Hematopoietic multipotent progenitor cell (in vitro differentiated cells): ENCODE measurements at regions not wholly inside any gene's neighbourhood (a gene's known extent, or its start where the extent isn't known, plus 50 kb on each side); places are given as distances from the start of the nearest gene placed in this dataset.

ENCODE experiments used
- DNase-seq, 3 donors: peaks; one replicate each; pipeline ENCODE4 v3.0.0-alpha.2; 2011 to 2015; ENCODE audit warnings: low read depth in 2 of 3, low spot score in 2 of 3

DNA sequence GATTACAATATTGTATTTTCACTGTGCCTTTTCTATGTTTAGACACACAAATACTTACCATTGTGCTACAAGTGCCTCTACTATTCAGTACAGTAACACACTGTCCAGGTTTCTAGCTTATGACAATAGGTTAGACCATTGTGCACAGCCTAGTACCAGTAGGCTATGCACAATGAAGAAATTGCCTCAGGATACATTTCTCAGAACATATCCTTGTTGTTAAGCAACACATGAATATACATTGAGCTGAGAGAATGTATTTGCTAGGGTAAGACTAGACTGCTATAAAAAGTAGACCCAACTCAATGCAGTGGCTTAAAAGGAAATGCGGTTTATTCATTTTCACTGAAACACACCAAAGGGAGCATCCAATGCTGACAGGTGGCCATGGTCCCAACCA lies 285.1 kb downstream of the HS3ST3A1 start:
- DNase-seq: no peak

DNA sequence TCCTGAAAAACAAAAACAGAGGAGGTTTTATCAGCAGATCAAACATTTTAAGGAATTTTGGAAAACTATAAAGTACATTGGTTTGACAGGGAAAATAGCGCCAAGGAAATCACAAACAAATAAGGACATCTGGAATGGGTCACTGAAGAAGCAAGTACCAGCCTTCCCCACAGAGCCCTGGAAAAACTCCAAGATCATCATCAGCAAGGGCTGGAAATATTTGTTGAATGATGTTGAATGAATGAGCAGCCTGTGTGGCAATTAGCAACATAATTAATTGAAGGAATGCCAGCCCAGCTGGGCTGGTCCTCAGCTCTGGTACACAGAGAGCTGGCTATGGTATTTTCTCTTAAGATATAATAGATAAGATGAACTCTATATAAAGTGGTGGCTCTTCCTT lies 290.4 kb downstream of the HS3ST3A1 start:
- no peak for DNase-seq

DNA sequence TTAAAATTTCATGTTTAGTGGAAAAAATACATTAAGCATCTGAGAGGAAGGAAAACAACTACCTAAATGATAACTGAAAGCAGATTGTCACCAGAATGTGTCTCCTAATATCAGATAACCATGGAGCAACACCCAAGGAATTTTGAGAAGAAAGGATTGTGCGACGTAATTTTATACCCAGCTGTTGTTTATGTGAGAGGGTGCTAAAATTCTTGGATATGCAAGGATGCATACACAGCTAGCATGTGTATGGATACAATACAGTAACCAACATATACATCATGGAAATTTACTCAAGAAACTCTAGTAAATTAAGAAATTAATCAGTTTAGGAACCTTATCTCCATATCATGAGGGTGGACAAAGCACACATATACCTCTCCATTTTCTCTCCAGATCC lies 290.9 kb downstream of the HS3ST3A1 start:
- no peak for DNase-seq

DNA sequence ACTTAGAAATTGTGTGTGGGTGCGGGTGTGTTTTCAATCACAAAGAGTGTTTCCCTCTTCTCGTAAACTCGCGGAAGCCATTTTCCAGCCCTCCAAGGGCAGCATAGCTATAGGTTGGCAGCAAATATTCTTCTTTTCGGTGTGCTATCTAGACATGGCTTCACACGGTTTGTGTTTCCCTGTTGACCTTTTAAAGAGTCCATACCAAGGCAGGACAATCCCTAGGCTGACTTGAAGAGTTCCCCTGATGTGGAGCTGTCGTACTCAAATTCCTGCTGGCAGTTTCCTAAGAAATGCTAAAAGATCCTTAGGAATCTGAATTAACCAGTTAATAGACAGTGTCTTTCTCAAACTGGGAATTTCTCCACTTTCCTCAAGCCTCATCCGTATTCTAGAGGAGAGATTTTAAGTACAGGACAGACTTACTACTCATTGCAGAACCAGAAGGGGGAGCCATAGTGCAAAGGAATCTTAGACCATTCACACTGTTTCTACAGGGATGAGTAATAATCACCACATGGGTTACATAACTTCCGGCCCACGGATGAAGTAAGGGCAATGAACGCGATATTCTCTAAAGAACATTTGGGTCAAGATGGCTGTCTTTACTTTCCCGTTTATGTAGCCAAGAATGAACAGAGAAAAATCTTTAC lies 288.6 kb upstream of the ELAC2 start:
- DNase-seq: peak in 2 of 3 donors; percentile 60 to 68

DNA sequence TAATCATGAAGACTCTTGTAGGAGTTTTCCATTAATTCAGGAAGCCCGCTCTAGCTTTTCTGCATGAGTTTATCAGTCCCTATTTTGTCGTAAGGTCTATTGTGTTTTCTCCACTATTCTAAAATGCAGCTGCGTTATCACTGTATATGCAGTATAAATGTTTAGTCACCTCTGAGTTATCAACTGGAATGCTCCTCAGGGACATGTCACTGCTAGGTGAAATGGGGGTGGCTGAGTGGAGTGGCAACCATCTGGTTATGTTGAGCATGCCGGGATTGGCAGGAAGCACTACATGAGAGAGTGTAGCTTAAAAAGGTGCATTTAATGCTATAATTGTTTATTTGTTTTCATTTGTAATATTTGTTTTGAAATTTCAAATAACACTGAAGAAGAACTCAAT lies 285.2 kb upstream of the ELAC2 start:
- DNase-seq: no peak

DNA sequence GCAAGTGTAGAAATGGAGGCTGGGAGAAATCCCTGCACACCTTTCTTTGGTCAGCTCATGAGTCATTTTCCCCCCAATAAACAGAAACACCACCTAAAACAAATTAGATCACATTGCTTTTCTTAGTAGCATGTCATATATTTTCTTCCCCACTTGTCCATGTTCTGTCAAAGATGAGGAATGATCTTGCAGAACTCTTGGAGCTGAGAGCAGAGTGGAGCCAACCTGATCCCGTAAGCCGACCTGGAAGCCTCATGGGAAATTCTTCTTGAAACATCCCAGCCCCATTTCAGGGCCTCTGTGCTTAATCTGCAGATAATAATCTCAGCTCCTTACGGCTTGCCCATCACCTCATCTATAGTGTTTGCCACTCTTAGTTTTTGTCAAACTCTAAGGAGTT lies 284.6 kb upstream of the ELAC2 start:
- DNase-seq: no peak

DNA sequence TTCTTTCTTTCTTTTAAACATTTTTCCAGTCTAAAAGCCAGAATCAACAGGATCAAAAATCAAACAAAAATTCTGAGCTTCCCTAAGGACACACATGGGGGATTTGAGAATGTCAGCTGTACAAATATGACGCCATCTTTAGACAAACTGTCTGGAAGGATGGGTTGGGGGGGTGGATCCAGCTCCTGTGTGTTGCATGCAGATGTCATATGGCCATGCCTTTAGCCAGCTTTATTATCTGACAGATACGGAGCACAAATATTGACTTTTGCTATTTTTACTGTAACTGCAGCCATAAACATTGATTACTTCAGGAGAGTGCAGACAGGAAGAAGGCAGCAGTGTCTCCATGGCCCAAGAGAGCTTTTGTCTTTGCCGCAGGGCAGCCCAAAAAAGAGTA lies 279.4 kb upstream of the ELAC2 start:
- DNase-seq: no peak

DNA sequence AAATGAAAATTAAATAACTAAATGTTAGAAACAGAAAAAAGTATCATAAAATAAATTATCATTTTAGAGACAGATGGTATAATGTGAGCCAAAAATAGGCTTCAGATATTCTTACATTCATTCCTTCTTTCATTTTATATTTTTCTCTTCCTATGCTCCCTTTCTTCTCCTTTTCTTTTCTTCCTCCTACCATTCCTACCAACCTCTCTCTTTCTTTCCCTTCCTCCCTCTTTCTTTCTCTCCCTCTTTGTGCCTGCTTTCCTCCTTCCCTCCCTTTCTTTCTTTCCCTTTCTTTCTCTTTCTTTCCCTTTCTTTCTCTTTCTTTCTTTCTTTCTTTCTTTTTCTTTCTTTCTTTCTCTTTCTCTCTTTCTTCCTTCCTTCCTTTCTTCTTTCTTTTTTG lies 275.6 kb upstream of the ELAC2 start:
- no peak for DNase-seq

DNA sequence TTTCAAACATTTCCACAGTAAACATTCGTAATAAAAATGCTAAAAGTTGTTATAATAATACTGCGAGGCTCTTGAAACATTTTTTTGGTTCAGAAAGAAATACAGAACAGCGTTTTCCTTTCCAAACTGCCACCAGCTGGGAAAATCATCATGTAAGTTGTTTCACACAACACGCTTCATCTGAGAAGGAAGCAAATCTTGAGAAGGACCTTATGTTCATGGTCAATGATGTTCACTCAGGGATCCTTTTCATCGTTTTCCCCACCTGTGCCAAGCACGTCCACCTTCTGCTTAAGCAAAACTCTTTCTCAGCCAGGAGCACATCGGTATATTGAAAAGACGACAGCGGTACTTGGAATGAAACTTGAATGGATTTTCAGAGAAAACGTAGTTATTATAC lies 274.5 kb upstream of the ELAC2 start:
- DNase-seq: no peak

DNA sequence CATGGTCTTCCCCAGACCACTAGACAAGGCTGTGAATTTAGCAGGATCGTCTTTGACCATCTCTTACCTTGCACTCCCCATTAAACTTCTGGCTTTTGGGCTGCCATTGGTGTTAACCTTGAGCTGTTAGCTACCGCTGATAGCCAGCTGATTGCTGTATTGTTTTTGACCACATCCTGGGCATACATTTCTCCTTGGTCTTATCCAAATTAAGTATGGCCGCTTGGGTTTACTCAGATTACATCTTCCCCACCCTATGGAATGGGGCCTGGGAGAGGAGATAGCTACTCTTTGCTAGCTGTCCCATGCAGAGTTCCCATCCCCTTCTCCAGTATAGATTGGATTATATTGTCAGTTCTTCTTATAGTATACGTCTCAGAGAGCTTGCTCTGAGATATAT lies 270.4 kb upstream of the ELAC2 start:
- DNase-seq: no peak

DNA sequence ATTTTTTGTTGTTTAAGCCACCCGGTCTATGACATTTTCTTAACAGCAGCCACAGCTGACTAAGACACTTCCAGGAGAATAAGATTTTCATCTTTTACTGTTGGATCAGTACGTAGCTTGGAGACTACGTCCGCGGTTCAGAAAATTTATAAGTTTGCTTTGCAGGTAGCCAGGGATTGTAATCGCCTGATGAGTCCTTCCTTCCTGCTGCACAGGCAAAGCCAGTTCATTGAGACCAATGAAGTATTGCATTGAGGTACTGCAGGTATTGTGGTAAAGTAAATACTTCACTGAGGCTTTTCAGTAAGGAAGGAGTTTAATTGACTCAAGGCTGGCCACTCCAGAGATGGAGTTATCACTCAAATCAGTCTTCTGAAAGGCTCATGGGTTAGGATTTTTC lies 269.4 kb upstream of the ELAC2 start:
- DNase-seq: no peak

DNA sequence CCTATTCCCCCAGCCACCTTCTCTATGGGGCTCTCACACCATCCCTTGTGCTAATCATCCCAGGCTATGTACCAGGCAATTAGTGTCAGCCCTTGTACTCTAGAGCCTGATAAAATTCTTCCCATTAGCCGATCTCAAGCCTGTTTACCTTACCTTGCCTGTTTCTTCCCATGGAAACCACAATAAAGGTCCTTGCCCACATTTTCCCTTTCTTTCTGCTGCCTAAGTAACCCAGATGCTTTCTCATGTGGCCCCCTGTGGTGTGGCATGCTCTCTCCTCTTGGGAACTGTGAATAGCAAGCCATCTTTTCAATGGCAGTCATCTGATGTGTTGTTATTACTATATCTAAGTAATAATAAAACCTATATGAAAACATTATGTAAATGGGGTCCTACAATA lies 265.8 kb upstream of the ELAC2 start:
- DNase-seq: no peak

DNA sequence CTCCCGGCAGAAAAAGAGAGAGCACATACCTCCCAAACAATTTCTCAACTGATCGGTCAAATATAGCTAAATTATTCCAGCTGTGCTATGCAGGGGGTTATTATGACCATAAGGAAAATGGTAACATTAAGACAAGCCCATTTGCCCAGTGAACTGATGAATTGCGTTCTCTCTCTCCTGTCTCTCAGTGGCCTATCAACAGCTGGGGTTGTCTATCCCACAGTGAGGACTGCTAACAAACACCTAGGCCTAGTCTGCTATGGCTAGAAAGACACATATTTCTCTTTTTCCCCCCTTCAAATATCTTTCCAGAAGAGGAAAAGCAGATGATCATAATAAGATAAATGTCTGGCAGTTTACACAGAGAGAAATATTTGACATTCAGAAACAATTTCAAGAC lies 263.8 kb upstream of the ELAC2 start:
- DNase-seq: no peak

DNA sequence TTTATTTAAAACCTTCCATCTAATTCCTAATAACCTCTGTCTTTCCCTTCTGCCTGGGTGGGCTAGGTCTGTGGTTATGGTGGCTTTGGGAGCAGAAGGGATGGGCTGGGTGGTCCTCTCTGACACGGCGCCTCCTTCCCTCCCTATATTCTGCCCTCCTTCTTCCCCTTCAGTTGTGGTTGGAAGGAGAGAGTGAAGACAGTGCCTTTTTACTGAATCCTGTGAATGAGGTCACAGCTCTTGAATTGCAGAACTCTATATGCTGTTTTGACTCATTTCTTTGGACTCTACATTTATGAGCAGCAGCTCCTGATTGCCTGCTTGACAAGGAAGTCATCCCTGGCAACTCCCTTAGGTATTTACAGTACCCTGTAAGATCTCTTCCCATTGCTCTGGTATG lies 256.0 kb upstream of the ELAC2 start:
- no peak for DNase-seq

DNA sequence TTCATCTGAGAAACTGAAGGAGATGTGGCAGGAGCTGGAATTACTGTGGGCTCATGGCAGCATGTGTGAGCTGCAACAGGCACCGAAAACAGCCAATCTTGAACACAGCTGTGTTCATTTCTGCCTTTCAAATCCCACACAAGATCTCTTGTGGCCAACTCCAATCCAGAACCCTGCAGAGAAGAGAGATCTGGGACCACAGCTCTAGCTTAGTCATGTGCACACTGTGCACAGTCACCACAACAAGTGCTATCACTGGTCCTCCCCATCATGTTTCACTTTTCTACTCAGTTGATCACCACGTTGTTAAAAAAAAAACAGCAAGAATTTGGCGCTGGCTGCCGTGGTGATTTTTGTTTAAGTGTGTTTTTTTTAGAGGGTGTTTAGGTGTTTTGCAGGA lies 254.5 kb upstream of the ELAC2 start:
- no peak for DNase-seq

DNA sequence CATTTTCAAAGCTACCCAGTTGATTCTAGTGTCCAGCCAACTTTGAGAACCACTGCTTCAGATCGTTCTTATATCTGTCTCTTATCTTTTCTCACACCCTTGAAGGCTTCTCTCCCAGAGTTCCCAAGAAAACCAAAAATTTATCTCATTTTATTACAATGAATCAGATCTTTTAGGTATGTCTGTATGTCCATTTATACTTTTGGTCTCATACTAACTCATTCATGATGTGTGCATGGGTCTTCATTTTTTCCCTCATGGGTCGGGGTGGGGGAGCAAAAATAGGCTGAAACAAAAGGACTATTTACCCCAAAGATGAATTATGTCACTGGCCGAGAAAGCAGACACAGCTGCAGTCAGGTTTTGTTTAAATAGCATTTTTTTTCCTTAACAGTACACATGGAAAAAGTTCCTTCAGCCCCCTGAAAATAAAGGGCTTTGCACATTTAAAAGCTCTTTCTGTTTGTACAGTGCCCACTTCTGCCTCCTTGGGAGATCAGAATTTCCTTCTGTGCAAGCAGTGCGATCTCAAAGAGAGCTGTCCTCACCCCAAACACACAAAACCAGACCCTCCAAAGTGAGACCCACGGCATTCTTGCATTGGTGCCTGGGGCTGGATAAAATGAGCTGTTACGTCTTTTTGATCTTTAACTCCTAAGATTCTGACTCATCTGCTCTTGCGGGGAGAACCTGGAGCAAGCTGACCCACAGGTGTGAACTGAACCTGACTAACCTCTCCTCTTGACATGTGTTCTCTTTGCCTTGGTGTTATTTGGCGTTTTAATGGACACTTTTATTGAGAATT lies 251.2 kb upstream of the ELAC2 start:
- DNase-seq: no peak

DNA sequence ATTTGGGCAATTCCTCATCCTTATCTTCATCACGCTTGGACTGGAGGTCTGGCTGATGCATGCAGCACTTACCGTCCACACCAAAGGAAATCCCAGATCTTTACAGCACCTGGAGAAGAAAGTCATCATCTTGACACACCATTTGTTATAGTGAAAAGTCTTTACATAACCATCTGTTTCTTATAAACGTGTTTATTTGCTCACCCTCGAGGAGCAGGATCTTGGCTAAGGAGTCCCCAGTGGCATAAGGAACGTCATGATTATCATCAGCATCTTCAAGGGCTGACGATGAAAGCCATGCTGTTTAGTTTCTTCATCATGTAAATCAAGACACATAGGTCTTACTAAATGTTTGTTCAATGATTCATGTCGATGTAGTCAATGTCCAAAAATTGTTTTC lies 248.8 kb upstream of the ELAC2 start:
- no peak for DNase-seq

DNA sequence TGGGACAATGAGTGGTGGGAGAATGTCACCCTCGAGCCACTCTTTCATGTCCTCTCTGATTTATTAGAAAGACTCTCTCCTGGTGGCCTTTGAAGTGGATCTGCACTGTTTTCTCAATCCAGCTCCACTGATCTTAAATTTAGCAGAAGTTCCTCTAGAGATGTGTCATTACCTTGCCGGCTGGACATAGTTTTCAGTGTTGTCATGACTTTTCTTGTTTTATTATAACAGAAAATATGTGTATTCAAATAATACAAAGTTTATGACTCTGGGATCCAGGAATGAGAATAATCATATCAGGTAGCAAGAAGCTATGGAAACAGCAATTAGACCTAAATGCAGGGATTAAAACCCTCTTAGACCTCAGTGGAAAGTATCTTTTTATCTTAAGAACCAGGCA lies 247.5 kb upstream of the ELAC2 start:
- DNase-seq: no peak

DNA sequence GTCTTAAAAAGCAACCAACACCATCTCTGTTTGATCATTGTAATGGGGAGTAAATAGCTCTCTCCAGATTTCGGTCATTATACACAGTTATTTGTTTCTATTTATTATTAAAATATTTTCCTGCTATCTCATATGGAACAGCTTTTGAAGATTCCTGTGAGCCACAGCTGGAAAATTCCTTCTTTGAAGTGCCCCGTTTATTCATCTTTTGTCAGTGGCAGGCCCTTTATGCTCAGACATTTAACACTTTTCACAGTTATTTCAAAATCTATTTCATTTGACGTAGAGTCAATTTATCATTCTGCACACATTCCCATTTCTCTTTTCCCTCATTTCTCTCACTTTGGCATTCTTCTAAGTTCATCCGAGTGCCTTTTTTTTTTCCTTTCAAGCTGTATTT lies 245.9 kb upstream of the ELAC2 start:
- no peak for DNase-seq

DNA sequence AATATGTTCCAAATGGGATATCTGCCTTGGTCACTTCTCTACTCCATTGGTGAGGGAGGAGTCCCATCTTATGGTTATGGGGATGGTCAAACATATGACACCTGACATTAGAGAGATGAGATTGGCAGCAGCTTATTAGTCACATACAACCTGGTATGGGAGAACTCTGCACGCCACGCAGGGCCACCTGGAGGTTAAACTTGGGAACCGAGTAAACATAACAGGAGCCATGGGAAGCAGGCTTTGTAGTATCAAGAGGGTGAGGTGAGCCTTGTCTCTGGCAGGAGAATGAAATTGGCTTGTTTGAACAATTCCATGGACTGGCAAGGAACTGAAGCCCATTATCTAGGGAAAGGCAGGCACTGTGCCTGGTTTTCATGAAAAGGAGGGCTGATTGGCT lies 238.7 kb upstream of the ELAC2 start:
- DNase-seq: no peak

DNA sequence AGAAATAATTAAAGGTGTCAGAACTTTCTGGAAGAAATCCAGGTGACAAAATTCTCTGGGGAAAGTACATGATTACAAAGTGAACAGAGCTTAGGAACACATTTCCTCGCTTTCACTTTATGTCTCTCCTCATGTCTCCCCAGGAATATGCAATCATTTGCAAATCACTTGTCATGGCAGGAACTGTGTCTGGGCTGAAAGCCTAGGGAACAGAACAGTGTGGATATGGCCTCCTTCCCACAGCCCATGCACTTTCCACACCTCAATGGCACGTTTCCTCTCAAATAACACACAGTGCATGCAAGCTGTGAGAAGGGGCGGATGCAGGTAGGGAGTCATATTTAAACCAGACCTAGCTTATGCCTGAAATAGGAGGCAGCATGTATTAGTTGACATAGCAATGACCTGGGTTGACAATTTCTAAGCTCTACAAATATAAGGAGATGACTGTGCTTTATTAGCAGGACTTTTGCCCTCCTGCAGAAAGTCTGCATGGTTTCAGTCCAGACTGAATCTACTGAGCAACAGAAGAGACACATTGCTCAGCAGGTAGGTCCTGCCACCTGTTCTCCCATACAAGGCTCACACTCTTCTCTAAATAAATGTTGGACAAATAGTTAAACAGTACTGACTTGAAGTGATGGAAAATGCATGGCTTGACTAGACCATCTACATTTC lies 236.0 kb upstream of the ELAC2 start:
- no peak for DNase-seq

DNA sequence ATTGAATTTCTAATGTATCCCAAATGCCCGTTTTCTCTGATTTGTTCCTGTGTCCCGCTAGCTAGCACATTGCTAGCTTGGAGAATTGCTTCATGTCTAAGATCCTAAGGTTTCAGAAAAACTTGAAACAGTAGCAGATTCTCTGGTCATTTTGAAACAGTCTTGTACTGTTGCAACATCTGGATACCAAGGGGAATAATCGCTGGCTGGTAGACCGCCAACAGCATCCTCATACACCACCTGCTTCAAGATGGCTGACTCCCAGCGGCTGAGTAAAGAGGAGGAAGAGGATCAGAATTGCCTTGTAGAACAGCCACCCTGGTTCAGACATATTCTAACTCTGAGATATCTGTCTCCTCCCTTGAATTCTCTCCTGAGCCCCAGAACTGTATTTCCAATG lies 226.7 kb upstream of the ELAC2 start:
- DNase-seq: no peak
